ENCODE measurements at regions not wholly inside any gene's neighbourhood (a gene's known extent, or its start where the extent isn't known, plus 50 kb on each side); places are given as distances from the start of the nearest gene placed in this dataset.

DNA sequence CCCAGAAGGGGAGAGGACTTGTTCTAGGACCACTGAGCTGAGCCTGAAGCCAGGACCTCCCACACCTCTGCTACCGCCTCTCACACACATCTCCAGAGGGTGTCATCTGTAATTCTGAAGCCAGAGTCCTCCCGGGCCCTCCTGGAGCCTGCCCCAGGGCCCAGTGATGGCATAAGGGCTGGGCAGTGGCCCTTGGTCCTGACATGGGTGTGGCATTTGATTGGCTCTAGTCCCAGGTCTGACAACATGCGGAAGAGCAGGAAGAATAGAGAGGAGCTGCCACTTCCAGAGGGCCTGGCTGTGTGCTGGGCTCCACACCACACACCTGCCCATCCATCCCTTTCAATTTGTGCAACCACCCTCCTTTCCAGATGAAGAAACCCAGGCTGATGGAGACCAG, 144.3 kb upstream of the GSC start:
- DNase-seq: no peak
- no peaks in the 10 kb centered on the region for H3K27me3 ChIP-seq (ENCODE audit: control insufficient read depth, insufficient read depth, low read length)
- H3K4me3 Mint-ChIP-seq: no peak overlapping the region

DNA sequence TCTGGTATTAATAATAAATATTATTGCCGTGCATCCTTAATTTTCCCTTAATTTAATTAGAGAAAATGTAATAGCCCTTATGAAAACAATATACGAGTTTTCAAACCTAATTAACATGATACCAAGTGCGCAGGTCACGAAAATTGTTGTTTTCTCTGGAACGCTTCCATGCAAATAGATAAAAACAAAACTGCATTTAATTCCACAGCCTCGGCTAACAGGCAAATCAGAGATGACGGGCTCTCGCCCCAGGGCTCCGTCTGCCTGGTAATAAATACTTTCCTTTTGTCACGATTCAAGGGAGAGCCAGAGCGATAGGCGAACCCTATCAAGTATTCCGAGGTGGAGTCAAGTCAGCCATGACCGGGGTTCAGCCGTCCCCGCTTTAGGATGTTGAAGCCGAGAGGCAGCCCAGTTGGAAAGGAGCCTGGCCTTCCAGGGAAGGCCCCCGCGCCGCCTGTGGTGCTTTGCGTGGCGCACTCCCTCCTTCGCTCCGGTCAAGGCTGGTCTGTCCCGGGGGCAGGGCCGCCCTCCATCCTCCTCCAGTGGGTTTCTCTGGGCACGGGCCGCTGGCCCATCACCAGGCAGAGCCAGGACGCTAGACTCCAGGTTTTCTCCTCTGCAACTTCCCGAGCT, 137.8 kb upstream of the GSC start:
- no peaks in the 10 kb centered on the region for H3K27me3 ChIP-seq (ENCODE audit: control insufficient read depth, insufficient read depth, low read length)
- Mint-ChIP-seq H3K4me3 (no peak overlapping the region), H3K27ac (no peak overlapping the region), H3K9me3 (peaks cover 0 to 3% of the 10 kb centered on the region in 2 donors), H3K36me3 (no peaks in the 10 kb centered on the region), H3K4me1 (no peaks in the 10 kb centered on the region), H3K27me3 (ENCODE audit: low read depth in 2 of 2) (peaks cover 0 to 10% of the 10 kb centered on the region in 2 donors)
- no peak overlapping the region for H3K4me3 ChIP-seq (ENCODE audit: low read length)
- ATAC-seq (no peak), DNase-seq (no peak)
- H3K4me1 ChIP-seq (ENCODE audit: control insufficient read depth, insufficient read depth, low read length): no peaks in the 10 kb centered on the region
- no peaks in the 10 kb centered on the region for H3K36me3 ChIP-seq (ENCODE audit: control insufficient read depth, insufficient read depth, low read length)
- intact Hi-C loops (cut with micrococcal nuclease): no loop called here
- H3K9me3 ChIP-seq (ENCODE audit: control insufficient read depth, insufficient read depth, low read length): no peaks in the 10 kb centered on the region
- no peak for TF ChIP-seq CTCF (IDR thresholded peaks at IDR 0.05)
- H3K27ac ChIP-seq (ENCODE audit: low read length): no peak overlapping the region
- WGBS (ENCODE audit: insufficient coverage): 87% methylated on average over 30 of the region's 30 CpGs

More for the DNA sequence above, 144.3 kb upstream of the GSC start:
- Mint-ChIP-seq H3K4me1 (no peaks in the 10 kb centered on the region), H3K36me3 (no peaks in the 10 kb centered on the region), H3K27me3 (ENCODE audit: low read depth in 2 of 2) (peaks cover 0 to 3% of the 10 kb centered on the region in 2 donors), H3K9me3 (peaks cover 0 to 3% of the 10 kb centered on the region in 2 donors), H3K27ac (no peak overlapping the region)
- no peaks in the 10 kb centered on the region for H3K4me1 ChIP-seq (ENCODE audit: control insufficient read depth, insufficient read depth, low read length)
- 95% methylated on average over 3 of the region's 3 CpGs for WGBS (ENCODE audit: insufficient coverage)
- intact Hi-C loops (cut with micrococcal nuclease): no loop called here
- no peak overlapping the region for H3K4me3 ChIP-seq (ENCODE audit: low read length)
- no peak for TF ChIP-seq CTCF (IDR thresholded peaks at IDR 0.05)
- no peak overlapping the region for H3K27ac ChIP-seq (ENCODE audit: low read length)
- ATAC-seq: no peak
- H3K36me3 ChIP-seq (ENCODE audit: control insufficient read depth, insufficient read depth, low read length): no peaks in the 10 kb centered on the region
- no peaks in the 10 kb centered on the region for H3K9me3 ChIP-seq (ENCODE audit: control insufficient read depth, insufficient read depth, low read length)

GRCh38 chr14:94906991-94907587, 137.2 kb upstream of the GSC start:
- no peak overlapping the region for H3K27ac Mint-ChIP-seq
- no peaks in the 10 kb centered on the region for H3K4me1 Mint-ChIP-seq
- Histone ChIP-seq H3K4me1 (ENCODE audit: control insufficient read depth, insufficient read depth, low read length) (no peaks in the 10 kb centered on the region), H3K27ac (ENCODE audit: low read length) (no peak overlapping the region), H3K27me3 (ENCODE audit: control insufficient read depth, insufficient read depth, low read length) (no peaks in the 10 kb centered on the region), H3K4me3 (ENCODE audit: low read length) (no peak overlapping the region), H3K9me3 (ENCODE audit: control insufficient read depth, insufficient read depth, low read length) (no peaks in the 10 kb centered on the region), H3K36me3 (ENCODE audit: control insufficient read depth, insufficient read depth, low read length) (no peaks in the 10 kb centered on the region)
- peaks cover 0 to 3% of the 10 kb centered on the region in 2 donors for H3K9me3 Mint-ChIP-seq
- H3K36me3 Mint-ChIP-seq: no peaks in the 10 kb centered on the region
- DNase-seq: no peak
- 79% methylated on average over 6 of the region's 6 CpGs for WGBS (ENCODE audit: insufficient coverage)
- intact Hi-C loops (cut with micrococcal nuclease): no loop called here
- no peak for TF ChIP-seq CTCF (IDR thresholded peaks at IDR 0.05)
- ATAC-seq: no peak
- peaks cover 0 to 10% of the 10 kb centered on the region in 2 donors for H3K27me3 Mint-ChIP-seq (ENCODE audit: low read depth in 2 of 2)
- no peak overlapping the region for H3K4me3 Mint-ChIP-seq

GRCh38 chr14:94906577-94906976, 136.7 kb upstream of the GSC start:
- DNase-seq (no peak), ATAC-seq (no peak)
- no peak for TF ChIP-seq CTCF (IDR thresholded peaks at IDR 0.05)
- no peaks in the 10 kb centered on the region for H3K4me1 ChIP-seq (ENCODE audit: control insufficient read depth, insufficient read depth, low read length)
- no peak overlapping the region for H3K4me3 ChIP-seq (ENCODE audit: low read length)
- no peaks in the 10 kb centered on the region for H3K36me3 ChIP-seq (ENCODE audit: control insufficient read depth, insufficient read depth, low read length)
- no peaks in the 10 kb centered on the region for H3K4me1 Mint-ChIP-seq
- 90% methylated on average over 4 of the region's 4 CpGs for WGBS (ENCODE audit: insufficient coverage)
- no peaks in the 10 kb centered on the region for H3K36me3 Mint-ChIP-seq
- H3K27ac Mint-ChIP-seq: no peak overlapping the region
- H3K9me3 Mint-ChIP-seq: peaks cover 0 to 2% of the 10 kb centered on the region in 2 donors
- peaks cover under 1 to 10% of the 10 kb centered on the region in 2 donors for H3K27me3 Mint-ChIP-seq (ENCODE audit: low read depth in 2 of 2)
- no peaks in the 10 kb centered on the region for H3K9me3 ChIP-seq (ENCODE audit: control insufficient read depth, insufficient read depth, low read length)
- no peak overlapping the region for H3K4me3 Mint-ChIP-seq
- intact Hi-C loops (cut with micrococcal nuclease): no loop called here
- no peak overlapping the region for H3K27ac ChIP-seq (ENCODE audit: low read length)
- H3K27me3 ChIP-seq (ENCODE audit: control insufficient read depth, insufficient read depth, low read length): no peaks in the 10 kb centered on the region
